GM13976 (cell line): ENCODE measurements at regions not wholly inside any gene's neighbourhood (a gene's known extent, or its start where the extent isn't known, plus 50 kb on each side); places are given as distances from the start of the nearest gene placed in this dataset.

Experiments
- DNase-seq: peaks from one replicate; pipeline ENCODE4 v3.0.0; 2012; ENCODE audit warnings: low spot score
- CTCF ChIP-seq: IDR thresholded peaks from 2 replicates; pipeline ENCODE4 v1.5.1; 2012; ENCODE audit warnings: borderline replicate concordance, mild to moderate bottlenecking; ENCODE audit not compliant: insufficient read depth; ENCODE audit errors: extremely low read depth, missing control alignments, control extremely low read depth
- in situ Hi-C: fragments of 300-500 bp; cut with MboI; formaldehyde crosslinking; loops from one replicate; pipeline ENCODE4 v1.12.0; 2022; ENCODE audit warnings: low sequenced_read_pairs, mixed read lengths, inconsistent platforms; ENCODE audit not compliant: unreplicated experiment

GRCh38 chr12:130240831-130241590 is 78.7 kb downstream of the FZD10 start:
- in situ Hi-C loops: no loop called here
- no peak for TF ChIP-seq CTCF
- DNase-seq: no peak

- no peak for DNase-seq
- in situ Hi-C loops: no loop called here
- no peak for TF ChIP-seq CTCF
Observed at GRCh38 chr12:130242506-130242905, 80.2 kb downstream of the FZD10 start.

- no peak for TF ChIP-seq CTCF
- in situ Hi-C loops: no loop called here
- no peak for DNase-seq
Observed at GRCh38 chr12:130245251-130245650, 83.0 kb downstream of the FZD10 start.

- in situ Hi-C loops: no loop called here
- TF ChIP-seq CTCF: no peak
- DNase-seq: no peak
Observed at GRCh38 chr12:130246560-130246959, 84.3 kb downstream of the FZD10 start.

GRCh38 chr12:130247634-130248237 is 85.5 kb downstream of the FZD10 start:
- in situ Hi-C loops: no loop called here
- no peak for TF ChIP-seq CTCF
- no peak for DNase-seq

GRCh38 chr12:130249376-130249775 is 87.1 kb downstream of the FZD10 start:
- DNase-seq: no peak
- in situ Hi-C loops: no loop called here
- no peak for TF ChIP-seq CTCF
